GM12878 (cell line): ENCODE measurements at regions not wholly inside any gene's neighbourhood (a gene's known extent, or its start where the extent isn't known, plus 50 kb on each side); places are given as distances from the start of the nearest gene placed in this dataset.

Experiments used
- ATAC-seq: fragments of 200-7000 bp; cut with Tn5 transposase; 3 replicates; pipeline ENCODE4 v1.9.1; 2020; ENCODE audit warnings: mild to moderate bottlenecking, moderate library complexity
- BruUV-seq: library from RNA; stranded (reverse); fragments of 400-500 nt; replicated peaks from 2 replicates; lab custom pipeline; 2021; lab: Mats Ljungman, UMichigan
- CTCF ChIA-PET: fragments of 300-600 bp; sonication (Branson Sonifier 250); formaldehyde crosslinking; extraction: SDS; loops from one replicate; lab custom pipeline; 2021; ENCODE audit warnings: inconsistent platforms; lab: Yijun Ruan, JAX
- POLR2A ChIA-PET: fragments of 350-600 bp; formaldehyde crosslinking; extraction: SDS; loops from one replicate; lab custom pipeline; 2021; ENCODE audit warnings: inconsistent platforms; lab: Charles Lee
- RAD21 ChIA-PET: fragments of 300-600 bp; sonication (Branson Sonifier 250); formaldehyde crosslinking; loops from one replicate; lab custom pipeline; 2023; ENCODE audit warnings: antibody characterized with exemption; ENCODE audit not compliant: unreplicated experiment; lab: Charles Lee
- SMC1A ChIA-PET: fragments of 300-600 bp; sonication (Branson Sonifier 250); formaldehyde crosslinking; loops from one replicate; lab custom pipeline; 2023; ENCODE audit not compliant: unreplicated experiment, uncharacterized antibody; lab: Charles Lee
- DNase-seq: peaks from one replicate; pipeline ENCODE4 v3.0.0-alpha.2; 2011; ENCODE audit warnings: low read depth, low spot score
- FAIRE-seq: peaks from 3 replicates; lab custom pipeline; 2011; peaks lifted over from hg19 to GRCh38; lab: Jason Lieb, UNC
- H2AFZ ChIP-seq: 2 replicates; pipeline ENCODE4 v1.6.0; 2011; ENCODE audit warnings: low read depth, low read length, control low read depth; ENCODE audit not compliant: control insufficient read depth
- H3K27ac ChIP-seq: 2 replicates; pipeline ENCODE4 v1.5.1; 2011; ENCODE audit warnings: control low read depth; ENCODE audit not compliant: control insufficient read depth, insufficient read depth
- H3K27me3 ChIP-seq, 2 experiments: replicated peaks in 1 of 2; 2 replicates each; pipeline versions ENCODE4 v1.6.0 to v1.6.1; 2011; ENCODE audit warnings: low read length in 1 of 2; ENCODE audit not compliant: control insufficient read depth in 2 of 2, insufficient read depth in 2 of 2
- H3K36me3 ChIP-seq, 2 experiments: 2 replicates each; pipeline ENCODE4 v1.5.1; 2011; ENCODE audit warnings: low read length in 1 of 2; ENCODE audit not compliant: control insufficient read depth in 2 of 2, insufficient read depth in 2 of 2
- H3K4me1 ChIP-seq: 2 replicates; pipeline ENCODE4 v1.6.1; 2011; ENCODE audit warnings: mild to moderate bottlenecking, low read length, moderate library complexity, mixed read lengths; ENCODE audit not compliant: control insufficient read depth, insufficient read depth
- H3K4me2 ChIP-seq: 2 replicates; pipeline ENCODE4 v1.6.0; 2011; ENCODE audit warnings: control low read depth; ENCODE audit not compliant: control insufficient read depth, insufficient read depth
- H3K4me3 ChIP-seq: fragments of 200-600 bp; sonication (generic); 2 replicates; pipeline ENCODE4 v1.5.1; 2016
- H3K79me2 ChIP-seq: 2 replicates; pipeline ENCODE4 v1.6.0; 2011; ENCODE audit warnings: low read length; ENCODE audit not compliant: control insufficient read depth, insufficient read depth
- H3K9ac ChIP-seq: 2 replicates; pipeline ENCODE4 v1.8.0; 2011; ENCODE audit warnings: low read length, control low read depth, mixed read lengths; ENCODE audit not compliant: control insufficient read depth, insufficient read depth
- H3K9me3 ChIP-seq: replicated peaks from 3 replicates; pipeline ENCODE4 v1.5.1; 2011; ENCODE audit warnings: mild to moderate bottlenecking, low read length; ENCODE audit not compliant: control insufficient read depth, insufficient read depth
- H4K20me1 ChIP-seq: 2 replicates; pipeline ENCODE4 v1.6.0; 2011; ENCODE audit not compliant: control insufficient read depth, insufficient read depth
- GABPA ChIP-seq: IDR thresholded peaks from 2 replicates; pipeline ENCODE4 v1.6.1; 2014; ENCODE audit warnings: antibody characterized with exemption, low read depth, mild to moderate bottlenecking, inconsistent platforms
- JUNB ChIP-seq: IDR thresholded peaks from 2 replicates; pipeline ENCODE4 v1.6.1; 2016; ENCODE audit warnings: antibody characterized with exemption, mild to moderate bottlenecking
- RELA ChIP-seq: fragments of 450-650 bp; IDR thresholded peaks from 2 replicates; pipeline ENCODE4 v1.8.0; 2014; ENCODE audit warnings: borderline replicate concordance; ENCODE audit not compliant: partially characterized antibody
- WGBS: methylation state at CpG from one replicate; pipeline ENCODE4 v1.1.6; 2016; ENCODE audit warnings: low lambda C conversion rate; ENCODE audit not compliant: insufficient replicate concordance, insufficient coverage; ENCODE audit errors: missing lambda C conversion rate; 5-methylcytosine and 5-hydroxymethylcytosine counted together
- in situ Hi-C: fragments of 300-500 bp; cut with MboI; formaldehyde crosslinking; loops from 9 replicates; pipeline ENCODE4 v1.14.3; 2018; ENCODE audit warnings: mixed read lengths
- intact Hi-C: fragments of 100-400 bp; cut with micrococcal nuclease; formaldehyde crosslinking; loops from one replicate; pipeline ENCODE4 v1.14.2; 2022; ENCODE audit not compliant: unreplicated experiment
- TF ChIP-seq, protein P1 (sequence below): fragments of 450-650 bp; conservative IDR thresholded peaks from 2 replicates; pipeline ENCODE4 v1.6.1; 2017; ENCODE audit warnings: mild to moderate bottlenecking, moderate library complexity

DNA sequence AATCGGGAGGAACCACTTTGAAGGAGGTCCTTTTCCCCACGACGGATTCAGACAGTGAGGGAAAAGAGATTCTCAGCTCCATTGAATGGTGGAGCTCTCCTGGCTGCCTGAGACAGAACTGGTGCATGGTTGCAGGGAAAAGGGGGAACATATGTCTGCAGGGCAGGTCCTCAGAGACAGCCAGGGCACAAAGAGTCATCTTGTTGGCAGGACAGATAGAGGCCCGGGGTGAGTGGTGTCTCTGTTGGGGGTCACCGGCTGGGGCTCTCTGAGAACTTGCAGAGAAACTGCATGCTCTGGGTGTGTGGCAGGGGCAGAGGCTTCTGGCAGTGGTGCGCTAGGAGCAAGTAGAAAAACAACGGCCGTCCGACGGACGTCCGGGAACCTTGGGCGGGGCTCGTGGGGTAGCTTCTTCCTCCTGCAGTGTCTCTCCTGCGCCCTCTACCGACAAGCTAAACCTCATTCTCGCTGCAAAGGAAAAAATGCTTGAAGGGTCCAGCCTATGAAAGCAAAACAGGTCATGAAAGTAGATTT, 94.3 kb downstream of the CDCA7 start (continued):
- TF ChIP-seq, protein P1, sequence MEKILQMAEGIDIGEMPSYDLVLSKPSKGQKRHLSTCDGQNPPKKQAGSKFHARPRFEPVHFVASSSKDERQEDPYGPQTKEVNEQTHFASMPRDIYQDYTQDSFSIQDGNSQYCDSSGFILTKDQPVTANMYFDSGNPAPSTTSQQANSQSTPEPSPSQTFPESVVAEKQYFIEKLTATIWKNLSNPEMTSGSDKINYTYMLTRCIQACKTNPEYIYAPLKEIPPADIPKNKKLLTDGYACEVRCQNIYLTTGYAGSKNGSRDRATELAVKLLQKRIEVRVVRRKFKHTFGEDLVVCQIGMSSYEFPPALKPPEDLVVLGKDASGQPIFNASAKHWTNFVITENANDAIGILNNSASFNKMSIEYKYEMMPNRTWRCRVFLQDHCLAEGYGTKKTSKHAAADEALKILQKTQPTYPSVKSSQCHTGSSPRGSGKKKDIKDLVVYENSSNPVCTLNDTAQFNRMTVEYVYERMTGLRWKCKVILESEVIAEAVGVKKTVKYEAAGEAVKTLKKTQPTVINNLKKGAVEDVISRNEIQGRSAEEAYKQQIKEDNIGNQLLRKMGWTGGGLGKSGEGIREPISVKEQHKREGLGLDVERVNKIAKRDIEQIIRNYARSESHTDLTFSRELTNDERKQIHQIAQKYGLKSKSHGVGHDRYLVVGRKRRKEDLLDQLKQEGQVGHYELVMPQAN, result no peak

DNA sequence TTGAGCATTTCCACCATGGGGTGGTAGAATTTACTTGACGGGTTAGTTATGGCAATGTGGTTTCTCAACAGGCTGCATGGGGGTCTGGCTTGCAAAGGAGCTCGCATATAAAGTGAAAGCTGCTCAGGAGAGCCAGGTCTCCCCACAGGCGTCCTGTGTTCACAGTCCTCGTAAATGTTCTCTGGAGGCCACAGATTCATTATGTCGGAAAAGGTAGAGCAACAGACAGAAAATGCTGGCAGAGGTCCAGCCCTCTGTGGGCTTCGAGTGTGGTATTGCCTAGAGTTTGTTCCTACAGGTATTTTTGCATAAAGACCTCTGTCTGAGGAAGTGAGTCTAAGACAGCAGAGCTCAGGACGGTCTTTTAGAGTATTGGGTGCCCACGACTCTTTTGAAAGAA, 96.4 kb downstream of the CDCA7 start:
- Histone ChIP-seq H3K27me3 (no peaks in the 10 kb centered on the region), H3K4me3 (no peak overlapping the region), H3K9ac (no peak overlapping the region), H2AFZ (no peak overlapping the region), H3K9me3 (no peaks in the 10 kb centered on the region; the same call in 2 of the 3 replicates), H3K79me2 (no peaks in the 10 kb centered on the region), H3K4me2 (no peak overlapping the region), H3K27ac (no peak overlapping the region), H4K20me1 (no peaks in the 10 kb centered on the region), H3K36me3 (no peaks in the 10 kb centered on the region), H3K4me1 (no peaks in the 10 kb centered on the region)
- no TSS peak for BruUV-seq
- DNase-seq, result no peak
- in situ Hi-C loops (no loop called here), intact Hi-C loops (no loop called here)
- ChIA-PET RAD21 (no interaction called here), SMC1A (interaction anchor here (3.9 kb wide), 1 partner anchor 423 kb away, joined by 23 read pairs; no protein-coding TSS in a partner anchor), CTCF (no interaction called here), POLR2A (no interaction called here)
- TF ChIP-seq JUNB (no peak), RELA (no peak), GABPA (no peak)
- TF ChIP-seq, protein P1, result no peak
- ATAC-seq, result no peak
- WGBS, result 11% methylated on average over 8 of the region's 8 CpGs
- no peak for FAIRE-seq
